Endothelial cell of umbilical vein (primary cell): ENCODE measurements at regions not wholly inside any gene's neighbourhood (a gene's known extent, or its start where the extent isn't known, plus 50 kb on each side); places are given as distances from the start of the nearest gene placed in this dataset.

Experiments used
- CTCF ChIP-seq, 2 donors: IDR thresholded peaks; 1 replicate in 1 of 2; 2 replicates in 1 of 2; pipeline ENCODE4 v1.5.1; 2011; ENCODE audit warnings: low read length in 2 of 2, mild to moderate bottlenecking in 2 of 2, moderate library complexity in 2 of 2, control low read depth in 1 of 2, inconsistent platforms in 1 of 2, low read depth in 1 of 2; ENCODE audit not compliant: insufficient read depth in 1 of 2; ENCODE audit errors: extremely low read depth in 1 of 2
- EZH2 ChIP-seq: IDR thresholded peaks from 2 replicates; pipeline ENCODE4 v1.6.1; 2012; ENCODE audit warnings: borderline replicate concordance, low read depth, mild to moderate bottlenecking, moderate library complexity, low read length, inconsistent platforms; ENCODE audit not compliant: severe bottlenecking
- FOS ChIP-seq: IDR thresholded peaks from 2 replicates; pipeline ENCODE4 v1.6.1; 2011; ENCODE audit warnings: mild to moderate bottlenecking, low read length, moderate library complexity, borderline replicate concordance; ENCODE audit not compliant: insufficient read depth
- MYC ChIP-seq: IDR thresholded peaks from one replicate; pipeline ENCODE4 v1.6.1; 2011; ENCODE audit warnings: mild to moderate bottlenecking, low read depth, low read length
- POLR2A ChIP-seq: IDR thresholded peaks from 2 replicates; pipeline ENCODE4 v1.6.1; 2012; ENCODE audit warnings: low read depth, mild to moderate bottlenecking, control low read depth, low read length
- POLR2AphosphoS5 ChIP-seq: IDR thresholded peaks from 2 replicates; pipeline ENCODE4 v1.6.1; 2012; ENCODE audit warnings: low read depth, mild to moderate bottlenecking, control low read depth, low read length, moderate library complexity; ENCODE audit not compliant: insufficient read depth
- TF ChIP-seq, protein P1 (sequence below): IDR thresholded peaks from 2 replicates; pipeline ENCODE4 v1.6.1; 2011; ENCODE audit not compliant: insufficient read depth, insufficient read length

- no peak for TF ChIP-seq CTCF (IDR thresholded peaks at IDR 0.05; ENCODE audit: extremely low read depth in 1 of 2, insufficient read depth in 1 of 2, low read depth in 1 of 2, low read length in 2 of 2)
- TF ChIP-seq, protein P1, sequence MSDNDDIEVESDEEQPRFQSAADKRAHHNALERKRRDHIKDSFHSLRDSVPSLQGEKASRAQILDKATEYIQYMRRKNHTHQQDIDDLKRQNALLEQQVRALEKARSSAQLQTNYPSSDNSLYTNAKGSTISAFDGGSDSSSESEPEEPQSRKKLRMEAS, result no peak
- no peak for TF ChIP-seq POLR2A
- no peak for TF ChIP-seq POLR2AphosphoS5
- TF ChIP-seq EZH2, result no peak
- no peak for TF ChIP-seq MYC
- no peak for TF ChIP-seq FOS
These were observed 213.9 kb downstream of the CENPW start for GRCh38 chr6:126553854-126554253.
